ENCODE measurements at regions not wholly inside any gene's neighbourhood (a gene's known extent, or its start where the extent isn't known, plus 50 kb on each side); places are given as distances from the start of the nearest gene placed in this dataset.

DNA sequence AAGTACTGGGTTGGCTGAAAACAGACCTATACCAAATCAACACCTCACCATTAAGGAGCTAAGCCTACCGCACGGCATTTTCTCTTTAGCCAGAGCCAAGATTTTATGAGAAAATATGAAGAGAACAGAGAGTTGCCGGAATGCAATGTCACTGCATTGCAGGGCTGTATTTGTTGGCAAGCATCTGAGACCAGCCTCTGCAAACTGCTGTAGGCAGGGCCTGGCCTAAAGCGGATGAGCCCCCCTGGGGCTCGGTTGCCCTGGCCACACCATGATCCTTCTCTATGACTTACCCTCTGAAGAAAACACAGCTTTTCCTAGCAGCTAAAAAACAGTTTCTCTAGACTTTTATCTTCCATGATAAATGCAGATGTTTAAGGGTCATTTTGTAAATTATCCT is 120.5 kb upstream of the SORBS2 start:
- Histone ChIP-seq H3K79me2 (ENCODE audit: control insufficient read depth, insufficient read depth, low read length) (no peaks in the 10 kb centered on the region), H3K4me2 (ENCODE audit: extremely low read depth, insufficient read depth, low read length) (no peak overlapping the region), H4K20me1 (ENCODE audit: control insufficient read depth, extremely low read depth, insufficient read depth, low read length) (no peaks in the 10 kb centered on the region), H2AFZ (ENCODE audit: low read length) (no peak overlapping the region), H3K9me3 (ENCODE audit: control insufficient read depth, insufficient read depth, low read depth, low read length) (no peaks in the 10 kb centered on the region), H3K27me3 (ENCODE audit: control insufficient read depth, insufficient read depth, low read length) (no peaks in the 10 kb centered on the region), H3K4me1 (ENCODE audit: control insufficient read depth, extremely low read depth, insufficient read depth, low read length) (no peaks in the 10 kb centered on the region), H3K9ac (ENCODE audit: insufficient read depth, low read length) (no peak overlapping the region), H3K36me3 (ENCODE audit: control insufficient read depth, insufficient read depth, low read length) (no peaks in the 10 kb centered on the region), H3K4me3 (replicated peaks in 1 of 4; ENCODE audit: control extremely low read depth in 1 of 4, insufficient read depth in 1 of 4, low read depth in 3 of 4, low read length in 4 of 4) (no peak overlapping the region), H3K27ac (ENCODE audit: insufficient read depth, low read length) (no peak overlapping the region)
- peak in 1 of 2 donors; percentile 61 for DNase-seq (ENCODE audit: low read depth in 2 of 2)
- TF ChIP-seq CTCF (conservative IDR thresholded peaks at IDR 0.05 in 1 of 2, IDR thresholded peaks at IDR 0.05 in 1 of 2; ENCODE audit: low read depth in 1 of 2, low read length in 2 of 2): no peak
- TF ChIP-seq EZH2 (IDR thresholded peaks at IDR 0.05; ENCODE audit: low read length, missing control alignments): no peak

- Histone ChIP-seq H4K20me1 (ENCODE audit: control insufficient read depth, extremely low read depth, insufficient read depth, low read length) (no peaks in the 10 kb centered on the region), H3K4me3 (replicated peaks in 1 of 4; ENCODE audit: control extremely low read depth in 1 of 4, insufficient read depth in 1 of 4, low read depth in 3 of 4, low read length in 4 of 4) (no peak overlapping the region), H3K9me3 (ENCODE audit: control insufficient read depth, insufficient read depth, low read depth, low read length) (no peaks in the 10 kb centered on the region), H2AFZ (ENCODE audit: low read length) (no peak overlapping the region), H3K27ac (ENCODE audit: insufficient read depth, low read length) (no peak overlapping the region), H3K9ac (ENCODE audit: insufficient read depth, low read length) (no peak overlapping the region), H3K79me2 (ENCODE audit: control insufficient read depth, insufficient read depth, low read length) (no peaks in the 10 kb centered on the region), H3K36me3 (ENCODE audit: control insufficient read depth, insufficient read depth, low read length) (no peaks in the 10 kb centered on the region), H3K4me2 (ENCODE audit: extremely low read depth, insufficient read depth, low read length) (no peak overlapping the region), H3K4me1 (ENCODE audit: control insufficient read depth, extremely low read depth, insufficient read depth, low read length) (no peaks in the 10 kb centered on the region), H3K27me3 (ENCODE audit: control insufficient read depth, insufficient read depth, low read length) (no peaks in the 10 kb centered on the region)
- TF ChIP-seq CTCF (conservative IDR thresholded peaks at IDR 0.05 in 1 of 2, IDR thresholded peaks at IDR 0.05 in 1 of 2; ENCODE audit: low read depth in 1 of 2, low read length in 2 of 2) (no peak), EZH2 (IDR thresholded peaks at IDR 0.05; ENCODE audit: low read length, missing control alignments) (no peak)
- peak in 1 of 2 donors; percentile 87 for DNase-seq (ENCODE audit: low read depth in 2 of 2)
Measured at GRCh38 chr4:185933078-185933581, 121.1 kb upstream of the SORBS2 start.

GRCh38 chr4:185936650-185937376 is 124.8 kb upstream of the SORBS2 start:
- no peak overlapping the region for H3K4me3 ChIP-seq (replicated peaks in 1 of 4; ENCODE audit: control extremely low read depth in 1 of 4, insufficient read depth in 1 of 4, low read depth in 3 of 4, low read length in 4 of 4)
- no peak for TF ChIP-seq CTCF (conservative IDR thresholded peaks at IDR 0.05 in 1 of 2, IDR thresholded peaks at IDR 0.05 in 1 of 2; ENCODE audit: low read depth in 1 of 2, low read length in 2 of 2)
- no peak for TF ChIP-seq EZH2 (IDR thresholded peaks at IDR 0.05; ENCODE audit: low read length, missing control alignments)
- H2AFZ ChIP-seq (ENCODE audit: low read length): no peak overlapping the region
- H3K4me2 ChIP-seq (ENCODE audit: extremely low read depth, insufficient read depth, low read length): no peak overlapping the region
- no peak overlapping the region for H3K27ac ChIP-seq (ENCODE audit: insufficient read depth, low read length)
- H3K79me2 ChIP-seq (ENCODE audit: control insufficient read depth, insufficient read depth, low read length): no peaks in the 10 kb centered on the region
- DNase-seq (ENCODE audit: low read depth in 2 of 2): no peak
- H4K20me1 ChIP-seq (ENCODE audit: control insufficient read depth, extremely low read depth, insufficient read depth, low read length): no peaks in the 10 kb centered on the region
- H3K36me3 ChIP-seq (ENCODE audit: control insufficient read depth, insufficient read depth, low read length): no peaks in the 10 kb centered on the region
- H3K9me3 ChIP-seq (ENCODE audit: control insufficient read depth, insufficient read depth, low read depth, low read length): no peaks in the 10 kb centered on the region
- no peaks in the 10 kb centered on the region for H3K27me3 ChIP-seq (ENCODE audit: control insufficient read depth, insufficient read depth, low read length)
- no peak overlapping the region for H3K9ac ChIP-seq (ENCODE audit: insufficient read depth, low read length)
- H3K4me1 ChIP-seq (ENCODE audit: control insufficient read depth, extremely low read depth, insufficient read depth, low read length): no peaks in the 10 kb centered on the region

All from fibroblast of lung (primary cell).